ENCODE measurements at regions not wholly inside any gene's neighbourhood (a gene's known extent, or its start where the extent isn't known, plus 50 kb on each side); places are given as distances from the start of the nearest gene placed in this dataset.

DNA sequence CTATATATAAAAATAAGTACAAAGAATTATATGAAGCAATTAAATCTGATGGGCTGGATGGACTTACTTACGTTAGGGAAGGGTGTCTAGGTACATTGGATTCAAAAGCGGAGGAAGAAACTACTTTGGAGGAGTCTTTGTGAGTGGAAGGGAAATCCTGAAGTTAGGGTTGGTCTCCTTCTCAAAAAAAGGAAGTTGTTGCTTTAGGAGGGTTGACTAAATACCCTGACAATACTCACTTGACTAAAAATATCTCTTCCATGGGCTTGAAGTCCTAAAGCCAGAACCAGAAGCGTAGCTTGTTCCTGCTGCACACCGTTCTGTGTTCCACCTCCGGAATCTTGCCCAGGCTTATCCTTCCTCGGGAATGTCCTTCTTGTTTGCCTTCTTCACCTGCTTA is 143.3 kb upstream of the ZEB2 start:
- FAIRE-seq (no peak), DNase-seq (no peak)
- no peaks in the 10 kb centered on the region for H3K9me3 ChIP-seq (ENCODE audit: control insufficient read depth in 2 of 3, insufficient read depth in 1 of 3, low read length in 3 of 3)
- intact Hi-C loops (cut with DNase I) = no loop called here
- TF ChIP-seq, protein P1, sequence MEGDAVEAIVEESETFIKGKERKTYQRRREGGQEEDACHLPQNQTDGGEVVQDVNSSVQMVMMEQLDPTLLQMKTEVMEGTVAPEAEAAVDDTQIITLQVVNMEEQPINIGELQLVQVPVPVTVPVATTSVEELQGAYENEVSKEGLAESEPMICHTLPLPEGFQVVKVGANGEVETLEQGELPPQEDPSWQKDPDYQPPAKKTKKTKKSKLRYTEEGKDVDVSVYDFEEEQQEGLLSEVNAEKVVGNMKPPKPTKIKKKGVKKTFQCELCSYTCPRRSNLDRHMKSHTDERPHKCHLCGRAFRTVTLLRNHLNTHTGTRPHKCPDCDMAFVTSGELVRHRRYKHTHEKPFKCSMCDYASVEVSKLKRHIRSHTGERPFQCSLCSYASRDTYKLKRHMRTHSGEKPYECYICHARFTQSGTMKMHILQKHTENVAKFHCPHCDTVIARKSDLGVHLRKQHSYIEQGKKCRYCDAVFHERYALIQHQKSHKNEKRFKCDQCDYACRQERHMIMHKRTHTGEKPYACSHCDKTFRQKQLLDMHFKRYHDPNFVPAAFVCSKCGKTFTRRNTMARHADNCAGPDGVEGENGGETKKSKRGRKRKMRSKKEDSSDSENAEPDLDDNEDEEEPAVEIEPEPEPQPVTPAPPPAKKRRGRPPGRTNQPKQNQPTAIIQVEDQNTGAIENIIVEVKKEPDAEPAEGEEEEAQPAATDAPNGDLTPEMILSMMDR (IDR thresholded peaks at IDR 0.05; ENCODE audit: borderline replicate concordance, extremely low read depth, insufficient read depth) = no peak
- no peak overlapping the region for H3K9ac ChIP-seq (ENCODE audit: low read length in 3 of 3)
- no peaks in the 10 kb centered on the region for H3K4me1 ChIP-seq (ENCODE audit: control insufficient read depth in 2 of 3, insufficient read depth in 2 of 3, low read depth in 1 of 3, low read length in 3 of 3)
- H3K27ac ChIP-seq (ENCODE audit: low read depth in 2 of 2, low read length in 2 of 2) = no peak overlapping the region
- H3K27me3 ChIP-seq (ENCODE audit: control insufficient read depth, insufficient read depth, low read length) = no peaks in the 10 kb centered on the region
- H3K4me3 ChIP-seq (ENCODE audit: low read length in 3 of 3) = no peak overlapping the region
- H3K36me3 ChIP-seq (ENCODE audit: control insufficient read depth in 2 of 3, insufficient read depth in 3 of 3, low read length in 3 of 3) = no peaks in the 10 kb centered on the region

- Histone ChIP-seq H3K27ac (ENCODE audit: low read depth in 2 of 2, low read length in 2 of 2) (no peak overlapping the region), H3K4me3 (ENCODE audit: low read length in 3 of 3) (no peak overlapping the region), H3K4me1 (ENCODE audit: control insufficient read depth in 2 of 3, insufficient read depth in 2 of 3, low read depth in 1 of 3, low read length in 3 of 3) (no peaks in the 10 kb centered on the region), H3K36me3 (ENCODE audit: control insufficient read depth in 2 of 3, insufficient read depth in 3 of 3, low read length in 3 of 3) (no peaks in the 10 kb centered on the region), H3K9me3 (ENCODE audit: control insufficient read depth in 2 of 3, insufficient read depth in 1 of 3, low read length in 3 of 3) (no peaks in the 10 kb centered on the region), H3K27me3 (ENCODE audit: control insufficient read depth, insufficient read depth, low read length) (no peaks in the 10 kb centered on the region), H3K9ac (ENCODE audit: low read length in 3 of 3) (no peak overlapping the region)
- DNase-seq (no peak), FAIRE-seq (no peak)
- intact Hi-C loops (cut with DNase I) = no loop called here
- TF ChIP-seq, protein P1 (IDR thresholded peaks at IDR 0.05; ENCODE audit: borderline replicate concordance, extremely low read depth, insufficient read depth) = no peak
Measured at GRCh38 chr2:144660518-144661316, 140.8 kb upstream of the ZEB2 start.

DNA sequence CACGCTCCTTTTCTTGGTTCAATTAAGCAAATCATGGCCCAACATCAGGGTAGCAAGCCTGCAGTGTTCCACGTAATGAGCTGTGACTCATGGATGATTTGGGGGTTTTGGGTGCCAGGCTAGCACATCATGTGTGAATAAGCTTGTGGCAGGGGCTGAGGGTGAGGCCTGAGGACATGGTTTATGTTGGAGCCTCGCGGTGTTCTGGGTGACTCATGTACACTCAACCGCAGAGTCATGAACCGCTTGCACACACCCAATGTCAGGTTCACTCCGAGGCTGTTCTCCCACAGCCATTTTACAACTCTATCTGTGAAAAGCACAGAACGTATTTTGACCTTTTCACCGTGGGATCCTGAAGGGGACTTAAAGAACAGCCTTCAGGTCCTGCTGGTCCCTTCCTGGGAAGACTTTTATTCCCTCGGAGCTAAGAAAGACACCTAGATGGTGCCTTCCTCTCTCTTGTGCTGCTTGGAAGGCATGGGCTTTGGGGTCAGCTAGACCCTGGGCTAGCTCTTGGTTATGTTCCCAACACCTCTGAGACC is 139.9 kb upstream of the ZEB2 start:
- Histone ChIP-seq H3K4me1 (ENCODE audit: control insufficient read depth in 2 of 3, insufficient read depth in 2 of 3, low read depth in 1 of 3, low read length in 3 of 3) (no peaks in the 10 kb centered on the region), H3K36me3 (ENCODE audit: control insufficient read depth in 2 of 3, insufficient read depth in 3 of 3, low read length in 3 of 3) (no peaks in the 10 kb centered on the region), H3K27me3 (ENCODE audit: control insufficient read depth, insufficient read depth, low read length) (no peaks in the 10 kb centered on the region), H3K4me3 (ENCODE audit: low read length in 3 of 3) (no peak overlapping the region), H3K9me3 (ENCODE audit: control insufficient read depth in 2 of 3, insufficient read depth in 1 of 3, low read length in 3 of 3) (no peaks in the 10 kb centered on the region), H3K27ac (ENCODE audit: low read depth in 2 of 2, low read length in 2 of 2) (no peak overlapping the region), H3K9ac (ENCODE audit: low read length in 3 of 3) (no peak overlapping the region)
- intact Hi-C loops (cut with DNase I) = no loop called here
- FAIRE-seq = no peak
- no peak for DNase-seq
- TF ChIP-seq, protein P1 (IDR thresholded peaks at IDR 0.05; ENCODE audit: borderline replicate concordance, extremely low read depth, insufficient read depth) = no peak

Data from kidney (tissue), 13 donors.